ENCODE measurements at regions not wholly inside any gene's neighbourhood (a gene's known extent, or its start where the extent isn't known, plus 50 kb on each side); places are given as distances from the start of the nearest gene placed in this dataset.

GRCh38 chr5:106017243-106017857 is 1653.4 kb downstream of the EFNA5 start:
- no peaks in the 10 kb centered on the region for H3K79me2 ChIP-seq (ENCODE audit: insufficient read depth)
- H3K9me2 ChIP-seq = no peaks in the 10 kb centered on the region
- H3F3A ChIP-seq (replicated peaks; ENCODE audit: insufficient read depth) = no peaks in the 10 kb centered on the region
- TF ChIP-seq EZH2phosphoT487 (IDR thresholded peaks at IDR 0.05; ENCODE audit: borderline replicate concordance, low read depth) = no peak
- DNase-seq = no peak
- H3K27ac ChIP-seq (ENCODE audit: low read depth in 2 of 2, low read length in 1 of 2) = no peak overlapping the region
- H2AFZ ChIP-seq (ENCODE audit: low read depth) = no peak overlapping the region
- H3K4me3 ChIP-seq (ENCODE audit: low read depth in 2 of 2, low read length in 1 of 2) = no peak overlapping the region
- no peaks in the 10 kb centered on the region for H4K20me1 ChIP-seq (ENCODE audit: insufficient read depth)
- ChIA-PET POLR2A (no interaction called here), CTCF (no interaction called here)
- H3K4me1 ChIP-seq (ENCODE audit: control insufficient read depth in 1 of 2, insufficient read depth in 2 of 2, low read depth in 1 of 2, low read length in 1 of 2) = 0 out of 4 replicates have a peak, but pooled peaks cover 0 to 8% of the 10 kb centered on the region in 2 experiments
- H3K4me2 ChIP-seq = no peak overlapping the region
- H3K9ac ChIP-seq = no peak overlapping the region
- no peaks in the 10 kb centered on the region for H3K36me3 ChIP-seq (replicated peaks in 1 of 2; ENCODE audit: control insufficient read depth in 1 of 2, insufficient read depth in 2 of 2, low read length in 1 of 2)
- 75% methylated on average over 1 of the region's 1 CpG for WGBS (ENCODE audit: low lambda C conversion rate)
- H3K27me3 ChIP-seq (ENCODE audit: insufficient read depth) = no peaks in the 10 kb centered on the region
- H3K9me3 ChIP-seq = no peaks in the 10 kb centered on the region

- TF ChIP-seq ELF1 (IDR thresholded peaks at IDR 0.05) (no peak), FOSL2 (IDR thresholded peaks at IDR 0.05; ENCODE audit: borderline replicate concordance, low read depth) (no peak)
- TF ChIP-seq, protein P1, sequence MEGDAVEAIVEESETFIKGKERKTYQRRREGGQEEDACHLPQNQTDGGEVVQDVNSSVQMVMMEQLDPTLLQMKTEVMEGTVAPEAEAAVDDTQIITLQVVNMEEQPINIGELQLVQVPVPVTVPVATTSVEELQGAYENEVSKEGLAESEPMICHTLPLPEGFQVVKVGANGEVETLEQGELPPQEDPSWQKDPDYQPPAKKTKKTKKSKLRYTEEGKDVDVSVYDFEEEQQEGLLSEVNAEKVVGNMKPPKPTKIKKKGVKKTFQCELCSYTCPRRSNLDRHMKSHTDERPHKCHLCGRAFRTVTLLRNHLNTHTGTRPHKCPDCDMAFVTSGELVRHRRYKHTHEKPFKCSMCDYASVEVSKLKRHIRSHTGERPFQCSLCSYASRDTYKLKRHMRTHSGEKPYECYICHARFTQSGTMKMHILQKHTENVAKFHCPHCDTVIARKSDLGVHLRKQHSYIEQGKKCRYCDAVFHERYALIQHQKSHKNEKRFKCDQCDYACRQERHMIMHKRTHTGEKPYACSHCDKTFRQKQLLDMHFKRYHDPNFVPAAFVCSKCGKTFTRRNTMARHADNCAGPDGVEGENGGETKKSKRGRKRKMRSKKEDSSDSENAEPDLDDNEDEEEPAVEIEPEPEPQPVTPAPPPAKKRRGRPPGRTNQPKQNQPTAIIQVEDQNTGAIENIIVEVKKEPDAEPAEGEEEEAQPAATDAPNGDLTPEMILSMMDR (IDR thresholded peaks at IDR 0.05) = no peak
- Histone ChIP-seq H3K9ac (no peak overlapping the region), H3K79me2 (ENCODE audit: insufficient read depth) (no peaks in the 10 kb centered on the region), H4K20me1 (ENCODE audit: insufficient read depth) (no peaks in the 10 kb centered on the region), H3K4me3 (ENCODE audit: low read depth in 2 of 2, low read length in 1 of 2) (no peak overlapping the region), H3K27me3 (ENCODE audit: insufficient read depth) (no peaks in the 10 kb centered on the region), H3K4me2 (no peak overlapping the region), H3K27ac (ENCODE audit: low read depth in 2 of 2, low read length in 1 of 2) (no peak overlapping the region), H2AFZ (ENCODE audit: low read depth) (no peak overlapping the region), H3K9me2 (no peaks in the 10 kb centered on the region), H3F3A (replicated peaks; ENCODE audit: insufficient read depth) (no peaks in the 10 kb centered on the region), H3K4me1 (ENCODE audit: control insufficient read depth in 1 of 2, insufficient read depth in 2 of 2, low read depth in 1 of 2, low read length in 1 of 2) (0 out of 4 replicates have a peak, but pooled peaks cover 0 to under 1% of the 10 kb centered on the region in 2 experiments), H3K9me3 (no peaks in the 10 kb centered on the region), H3K36me3 (replicated peaks in 1 of 2; ENCODE audit: control insufficient read depth in 1 of 2, insufficient read depth in 2 of 2, low read length in 1 of 2) (no peaks in the 10 kb centered on the region)
- ChIA-PET CTCF (no interaction called here), POLR2A (no interaction called here)
- DNase-seq = no peak
These were observed 1656.5 kb downstream of the EFNA5 start for GRCh38 chr5:106014262-106014661.

DNA sequence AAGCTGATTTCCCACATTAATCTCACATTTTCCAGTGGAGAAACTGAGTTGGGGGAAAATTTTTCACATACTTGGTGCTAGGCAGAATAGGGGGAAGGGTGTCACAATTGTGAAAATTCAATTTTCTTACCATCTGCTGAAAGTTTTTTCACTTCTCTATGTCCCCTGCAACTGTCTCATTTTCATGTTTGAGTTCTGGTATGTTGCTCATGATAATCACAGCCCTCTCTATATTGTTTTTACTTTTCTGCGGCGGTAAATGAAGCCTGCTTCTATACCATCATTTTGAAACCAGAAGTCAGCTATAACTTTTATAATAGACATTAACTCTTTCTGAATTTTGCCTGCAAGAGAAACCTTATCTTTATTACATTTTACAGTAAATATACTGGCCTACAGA is 1664.5 kb downstream of the EFNA5 start:
- CTCF ChIA-PET = no interaction called here
- H2AFZ ChIP-seq (ENCODE audit: low read depth) = no peak overlapping the region
- no peak overlapping the region for H3K4me3 ChIP-seq (ENCODE audit: low read depth in 2 of 2, low read length in 1 of 2)
- no peaks in the 10 kb centered on the region for H4K20me1 ChIP-seq (ENCODE audit: insufficient read depth)
- no peaks in the 10 kb centered on the region for H3K79me2 ChIP-seq (ENCODE audit: insufficient read depth)
- POLR2A ChIA-PET = no interaction called here
- 98% methylated on average over 2 of the region's 2 CpGs for WGBS (ENCODE audit: low lambda C conversion rate)
- H3K4me2 ChIP-seq = no peak overlapping the region
- H3K9me3 ChIP-seq = no peaks in the 10 kb centered on the region
- no peaks in the 10 kb centered on the region for H3K9me2 ChIP-seq
- H3K27me3 ChIP-seq (ENCODE audit: insufficient read depth) = no peaks in the 10 kb centered on the region
- H3F3A ChIP-seq (replicated peaks; ENCODE audit: insufficient read depth) = no peaks in the 10 kb centered on the region
- no peak overlapping the region for H3K27ac ChIP-seq (ENCODE audit: low read depth in 2 of 2, low read length in 1 of 2)
- H3K36me3 ChIP-seq (replicated peaks in 1 of 2; ENCODE audit: control insufficient read depth in 1 of 2, insufficient read depth in 2 of 2, low read length in 1 of 2) = no peaks in the 10 kb centered on the region
- no peak overlapping the region for H3K9ac ChIP-seq
- no peaks in the 10 kb centered on the region for H3K4me1 ChIP-seq (ENCODE audit: control insufficient read depth in 1 of 2, insufficient read depth in 2 of 2, low read depth in 1 of 2, low read length in 1 of 2)
- DNase-seq = no peak
- TF ChIP-seq RXRA (IDR thresholded peaks at IDR 0.05; ENCODE audit: borderline replicate concordance, low read depth) = no peak
- TF ChIP-seq, protein P2, sequence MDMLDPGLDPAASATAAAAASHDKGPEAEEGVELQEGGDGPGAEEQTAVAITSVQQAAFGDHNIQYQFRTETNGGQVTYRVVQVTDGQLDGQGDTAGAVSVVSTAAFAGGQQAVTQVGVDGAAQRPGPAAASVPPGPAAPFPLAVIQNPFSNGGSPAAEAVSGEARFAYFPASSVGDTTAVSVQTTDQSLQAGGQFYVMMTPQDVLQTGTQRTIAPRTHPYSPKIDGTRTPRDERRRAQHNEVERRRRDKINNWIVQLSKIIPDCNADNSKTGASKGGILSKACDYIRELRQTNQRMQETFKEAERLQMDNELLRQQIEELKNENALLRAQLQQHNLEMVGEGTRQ (IDR thresholded peaks at IDR 0.05; ENCODE audit: borderline replicate concordance, low read depth, low read length) = no peak
- TF ChIP-seq FOXM1 (IDR thresholded peaks at IDR 0.05; ENCODE audit: low read depth) = no peak
- no peak for TF ChIP-seq NFIC (IDR thresholded peaks at IDR 0.05; ENCODE audit: borderline replicate concordance)
- TF ChIP-seq FOSL2 (IDR thresholded peaks at IDR 0.05; ENCODE audit: borderline replicate concordance, low read depth) = no peak
- no peak for TF ChIP-seq YY1 (IDR thresholded peaks at IDR 0.05; ENCODE audit: low read depth)
- no peak for TF ChIP-seq PBX3 (IDR thresholded peaks at IDR 0.05)
- no peak for TF ChIP-seq GATA2 (CRISPR knock-in tag; IDR thresholded peaks at IDR 0.05)
- TF ChIP-seq, protein P3, sequence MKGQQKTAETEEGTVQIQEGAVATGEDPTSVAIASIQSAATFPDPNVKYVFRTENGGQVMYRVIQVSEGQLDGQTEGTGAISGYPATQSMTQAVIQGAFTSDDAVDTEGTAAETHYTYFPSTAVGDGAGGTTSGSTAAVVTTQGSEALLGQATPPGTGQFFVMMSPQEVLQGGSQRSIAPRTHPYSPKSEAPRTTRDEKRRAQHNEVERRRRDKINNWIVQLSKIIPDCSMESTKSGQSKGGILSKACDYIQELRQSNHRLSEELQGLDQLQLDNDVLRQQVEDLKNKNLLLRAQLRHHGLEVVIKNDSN (IDR thresholded peaks at IDR 0.05; ENCODE audit: borderline replicate concordance, low read depth) = no peak
- TF ChIP-seq MEF2A (IDR thresholded peaks at IDR 0.05; ENCODE audit: borderline replicate concordance, low read depth) = no peak
- TF ChIP-seq SIN3A (IDR thresholded peaks at IDR 0.05; ENCODE audit: borderline replicate concordance, low read depth, low read length) = no peak
- no peak for TF ChIP-seq JUND (IDR thresholded peaks at IDR 0.05)
- no peak for TF ChIP-seq FOXJ3 (CRISPR knock-in tag; IDR thresholded peaks at IDR 0.05)
- TF ChIP-seq POLR2AphosphoS5 (IDR thresholded peaks at IDR 0.05; ENCODE audit: low read depth, low read length) = no peak
- TF ChIP-seq, protein P4, sequence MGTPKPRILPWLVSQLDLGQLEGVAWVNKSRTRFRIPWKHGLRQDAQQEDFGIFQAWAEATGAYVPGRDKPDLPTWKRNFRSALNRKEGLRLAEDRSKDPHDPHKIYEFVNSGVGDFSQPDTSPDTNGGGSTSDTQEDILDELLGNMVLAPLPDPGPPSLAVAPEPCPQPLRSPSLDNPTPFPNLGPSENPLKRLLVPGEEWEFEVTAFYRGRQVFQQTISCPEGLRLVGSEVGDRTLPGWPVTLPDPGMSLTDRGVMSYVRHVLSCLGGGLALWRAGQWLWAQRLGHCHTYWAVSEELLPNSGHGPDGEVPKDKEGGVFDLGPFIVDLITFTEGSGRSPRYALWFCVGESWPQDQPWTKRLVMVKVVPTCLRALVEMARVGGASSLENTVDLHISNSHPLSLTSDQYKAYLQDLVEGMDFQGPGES (IDR thresholded peaks at IDR 0.05; ENCODE audit: low read depth, low read length) = no peak
- TF ChIP-seq ELF1 (IDR thresholded peaks at IDR 0.05) = no peak
